Esophagus muscularis mucosa (tissue), 4 donors: ENCODE measurements at regions not wholly inside any gene's neighbourhood (a gene's known extent, or its start where the extent isn't known, plus 50 kb on each side); places are given as distances from the start of the nearest gene placed in this dataset.

ENCODE experiments used
- DNase-seq: peaks from one replicate; pipeline ENCODE4 v3.0.0-alpha.2; 2017; ENCODE audit errors: extremely low spot score
- H3K27ac ChIP-seq, 4 donors: fragments of 200-600 bp; sonication (generic); replicated peaks in 1 of 4; 1 replicate in 3 of 4; 2 replicates in 1 of 4; pipeline ENCODE4 v1.5.1; 2016 to 2019; ENCODE audit warnings: mild to moderate bottlenecking in 1 of 4
- H3K27me3 ChIP-seq, 4 donors: fragments of 200-600 bp; sonication (generic); one replicate each; pipeline versions ENCODE4 v1.5.1 to v1.6.0; 2016 to 2019
- H3K36me3 ChIP-seq, 4 donors: fragments of 200-600 bp; sonication (generic); one replicate each; pipeline ENCODE4 v1.5.1; 2016 to 2019
- H3K4me1 ChIP-seq, 4 donors: fragments of 200-600 bp; sonication (generic); one replicate each; pipeline ENCODE4 v1.5.1; 2016 to 2019
- H3K4me3 ChIP-seq, 4 donors: fragments of 200-600 bp; sonication (generic); 1 replicate in 2 of 4; 2 replicates in 2 of 4; pipeline ENCODE4 v1.5.1; 2016 to 2019; ENCODE audit warnings: mild to moderate bottlenecking in 4 of 4, moderate library complexity in 1 of 4
- H3K9me3 ChIP-seq, 4 donors: fragments of 200-600 bp; sonication (generic); 1 replicate in 3 of 4; 2 replicates in 1 of 4; pipeline ENCODE4 v1.5.1; 2016 to 2019
- CTCF ChIP-seq, 3 experiments: fragments of 200-600 bp in 2 of 3; fragments of 450-650 bp in 1 of 3; sonication (generic) in 2 of 3; IDR thresholded peaks; one replicate each; pipeline ENCODE4 v1.5.1; 2017 to 2019; ENCODE audit warnings: antibody characterized with exemption in 3 of 3, mild to moderate bottlenecking in 2 of 3, moderate library complexity in 1 of 3
- EP300 ChIP-seq: sonication (generic); formaldehyde crosslinking; IDR thresholded peaks from one replicate; pipeline ENCODE4 v1.6.1; 2017; ENCODE audit warnings: antibody characterized with exemption
- POLR2A ChIP-seq: fragments of 450-650 bp; IDR thresholded peaks from one replicate; pipeline ENCODE4 v1.6.1; 2017; ENCODE audit warnings: antibody characterized with exemption, moderate library complexity, mild to moderate bottlenecking, low read depth
- POLR2AphosphoS5 ChIP-seq, 2 donors: sonication (generic); formaldehyde crosslinking; IDR thresholded peaks; one replicate each; pipeline ENCODE4 v1.6.1; 2017; ENCODE audit warnings: antibody characterized with exemption in 2 of 2
- WGBS: methylation state at CpG from one replicate; pipeline ENCODE4 v1.1.5; 2018; 5-methylcytosine and 5-hydroxymethylcytosine counted together
- intact Hi-C: fragments of 100-400 bp; cut with DNase I; formaldehyde crosslinking; loops from one replicate; pipeline ENCODE4 v1.15.1; 2023

GRCh38 chr2:34115076-34115475, 516.0 kb upstream of the FAM98A start:
- Histone ChIP-seq H3K27ac (no peak overlapping the region), H3K4me1 (no peaks in the 10 kb centered on the region), H3K9me3 (no peaks in the 10 kb centered on the region), H3K27me3 (no peaks in the 10 kb centered on the region), H3K36me3 (no peaks in the 10 kb centered on the region), H3K4me3 (no peak overlapping the region)
- WGBS = 96% methylated on average over 1 of the region's 1 CpG
- no peak for TF ChIP-seq EP300
- no peak for TF ChIP-seq POLR2A
- TF ChIP-seq CTCF (IDR thresholded peaks at IDR 0.05) = no peak
- TF ChIP-seq POLR2AphosphoS5 (IDR thresholded peaks at IDR 0.05) = no peak
- DNase-seq = no peak
- intact Hi-C loops = no loop called here

- intact Hi-C loops = no loop called here
- Histone ChIP-seq H3K27me3 (no peaks in the 10 kb centered on the region), H3K27ac (no peak overlapping the region), H3K9me3 (no peaks in the 10 kb centered on the region), H3K36me3 (no peaks in the 10 kb centered on the region), H3K4me3 (no peak overlapping the region), H3K4me1 (no peaks in the 10 kb centered on the region)
- no peak for TF ChIP-seq EP300
- WGBS = 82% methylated on average over 1 of the region's 1 CpG
- DNase-seq = no peak
Measured at GRCh38 chr2:34112161-34112560, 513.1 kb upstream of the FAM98A start.

GRCh38 chr2:34110392-34110791, 511.3 kb upstream of the FAM98A start:
- TF ChIP-seq CTCF (IDR thresholded peaks at IDR 0.05) (no peak), EP300 (no peak), POLR2AphosphoS5 (IDR thresholded peaks at IDR 0.05) (no peak), POLR2A (no peak)
- 89% methylated on average over 1 of the region's 1 CpG for WGBS
- intact Hi-C loops = no loop called here
- Histone ChIP-seq H3K9me3 (no peaks in the 10 kb centered on the region), H3K27me3 (no peaks in the 10 kb centered on the region), H3K4me1 (no peaks in the 10 kb centered on the region), H3K27ac (no peak overlapping the region), H3K4me3 (no peak overlapping the region), H3K36me3 (no peaks in the 10 kb centered on the region)
- no peak for DNase-seq

GRCh38 chr2:34107811-34108210, 508.7 kb upstream of the FAM98A start:
- WGBS = 93% methylated on average over 1 of the region's 1 CpG
- no peaks in the 10 kb centered on the region for H3K27me3 ChIP-seq
- H3K4me3 ChIP-seq = no peak overlapping the region
- TF ChIP-seq POLR2A = no peak
- TF ChIP-seq POLR2AphosphoS5 (IDR thresholded peaks at IDR 0.05) = no peak
- no peak for DNase-seq
- intact Hi-C loops = no loop called here
- H3K4me1 ChIP-seq = no peaks in the 10 kb centered on the region
- H3K9me3 ChIP-seq = no peaks in the 10 kb centered on the region
- H3K27ac ChIP-seq = no peak overlapping the region
- H3K36me3 ChIP-seq = no peaks in the 10 kb centered on the region

GRCh38 chr2:34105006-34105767, 506.1 kb upstream of the FAM98A start:
- no peak for TF ChIP-seq POLR2A
- no peak for TF ChIP-seq EP300
- TF ChIP-seq POLR2AphosphoS5 (IDR thresholded peaks at IDR 0.05) = no peak
- no peak for TF ChIP-seq CTCF (IDR thresholded peaks at IDR 0.05)
- H3K27ac ChIP-seq = no peak overlapping the region
- DNase-seq = no peak
- intact Hi-C loops = no loop called here
- H3K4me1 ChIP-seq = peaks cover 0 to 3% (median 0%) of the 10 kb centered on the region in 4 donors
- no peak overlapping the region for H3K4me3 ChIP-seq
- no peaks in the 10 kb centered on the region for H3K9me3 ChIP-seq
- no peaks in the 10 kb centered on the region for H3K27me3 ChIP-seq
- WGBS = 65% methylated on average over 5 of the region's 5 CpGs
- H3K36me3 ChIP-seq = no peaks in the 10 kb centered on the region

- no peak for TF ChIP-seq POLR2AphosphoS5 (IDR thresholded peaks at IDR 0.05)
- TF ChIP-seq CTCF (IDR thresholded peaks at IDR 0.05) = no peak
- TF ChIP-seq EP300 = no peak
- TF ChIP-seq POLR2A = no peak
- Histone ChIP-seq H3K36me3 (no peaks in the 10 kb centered on the region), H3K27ac (no peak overlapping the region), H3K4me3 (no peak overlapping the region), H3K9me3 (no peaks in the 10 kb centered on the region), H3K27me3 (no peaks in the 10 kb centered on the region), H3K4me1 (peaks cover 0 to 3% (median 0%) of the 10 kb centered on the region in 4 donors)
- 94% methylated on average over 1 of the region's 1 CpG for WGBS
- intact Hi-C loops = no loop called here
- no peak for DNase-seq
Measured at GRCh38 chr2:34104601-34105000, 505.5 kb upstream of the FAM98A start.
